Stimulated activated CD4-positive, alpha-beta T cell treated with anti-CD3 and anti-CD28 coated beads, Interleukin-12 subunit alpha, Interleukin-12 subunit beta, amount 100 ng/mL, for 48 hours (primary cell): ENCODE measurements at regions not wholly inside any gene's neighbourhood (a gene's known extent, or its start where the extent isn't known, plus 50 kb on each side); places are given as distances from the start of the nearest gene placed in this dataset.
"Not testable (repeated sequence)": the region's sequence is repeated elsewhere in the genome, so short reads cannot be mapped to it uniquely, and the experiment has no call there.

ENCODE experiments used
- DNase-seq, 3 donors: peaks; one replicate each; pipeline ENCODE4 v3.0.0-alpha.2; 2020; ENCODE audit warnings: low read depth in 2 of 3, low spot score in 1 of 3

GRCh38 chr2:109669731-109670130 lies 55.6 kb downstream of the SOWAHC start:
- DNase-seq, result no peak

GRCh38 chr2:109670556-109671411 lies 56.6 kb downstream of the SOWAHC start:
- DNase-seq, result no peak

- no peak for DNase-seq
Measured at GRCh38 chr2:109674894-109675534, 60.9 kb downstream of the SOWAHC start.

GRCh38 chr2:109675666-109676345 lies 61.6 kb downstream of the SOWAHC start:
- DNase-seq, result no peak

- DNase-seq, result no peak
Measured at GRCh38 chr2:109676346-109676902, 62.3 kb downstream of the SOWAHC start.

- DNase-seq, result not testable (repeated sequence)
Measured at GRCh38 chr2:109677121-109677731, 63.1 kb downstream of the SOWAHC start.

- no peak for DNase-seq
Measured at GRCh38 chr2:109677835-109678580, 63.8 kb downstream of the SOWAHC start.

- not testable (repeated sequence) for DNase-seq
Measured at GRCh38 chr2:109678724-109679201, 64.6 kb downstream of the SOWAHC start.

GRCh38 chr2:109679225-109679624 lies 65.1 kb downstream of the SOWAHC start:
- no peak for DNase-seq

GRCh38 chr2:109679626-109680025 lies 65.5 kb downstream of the SOWAHC start:
- no peak for DNase-seq

GRCh38 chr2:109680523-109681297 lies 66.5 kb downstream of the SOWAHC start:
- DNase-seq, result no peak

- DNase-seq, result no peak
Measured at GRCh38 chr2:109681633-109682380, 67.6 kb downstream of the SOWAHC start.

- no peak for DNase-seq
Measured at GRCh38 chr2:109683452-109683851, 69.3 kb downstream of the SOWAHC start.

- no peak for DNase-seq
Measured at GRCh38 chr2:109685453-109685852, 71.3 kb downstream of the SOWAHC start.

- DNase-seq, result no peak
Measured at GRCh38 chr2:109686921-109687320, 72.8 kb downstream of the SOWAHC start.

- DNase-seq, result no peak
Measured at GRCh38 chr2:109689182-109689930, 75.2 kb downstream of the SOWAHC start.

- no peak for DNase-seq
Measured at GRCh38 chr2:109689973-109690372, 75.8 kb downstream of the SOWAHC start.

- no peak for DNase-seq
Measured at GRCh38 chr2:109690457-109690821, 76.3 kb downstream of the SOWAHC start.
